ENCODE measurements at regions not wholly inside any gene's neighbourhood (a gene's known extent, or its start where the extent isn't known, plus 50 kb on each side); places are given as distances from the start of the nearest gene placed in this dataset.

DNA sequence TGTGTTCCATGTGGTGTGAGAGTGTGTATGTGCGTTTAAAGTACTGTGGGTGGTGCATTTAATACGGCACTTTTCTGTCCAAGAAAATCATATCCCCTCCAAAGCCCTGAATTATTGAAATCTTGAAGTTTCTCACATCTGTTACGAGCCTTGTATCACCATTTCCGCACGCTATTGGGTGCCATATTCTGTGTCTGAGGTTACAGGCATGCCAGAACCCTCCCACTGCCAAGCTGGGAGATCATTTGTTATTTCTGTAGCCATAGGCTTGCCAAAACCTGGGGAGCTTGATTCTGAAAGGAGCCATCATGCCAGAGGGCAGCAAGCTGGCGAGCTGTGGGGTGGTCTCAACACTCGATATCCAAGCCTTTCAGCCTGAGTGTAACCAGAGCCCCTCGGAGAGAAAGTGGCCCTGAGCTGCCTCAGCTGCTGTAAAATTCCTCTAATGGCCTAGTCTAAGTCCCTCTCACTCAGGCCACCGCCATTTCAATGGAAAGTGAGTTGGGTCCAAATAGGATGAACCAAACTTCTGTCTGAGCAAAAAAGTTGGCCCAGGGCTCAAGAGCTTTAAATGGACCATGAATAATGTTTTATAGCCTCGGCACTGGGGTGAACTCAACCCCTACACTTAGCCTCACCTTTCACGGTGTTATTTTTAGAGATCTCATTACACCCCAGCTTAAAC, 298.4 kb upstream of the DUSP10 start:
- Mint-ChIP-seq H3K36me3 (no peaks in the 10 kb centered on the region), H3K27ac (no peak overlapping the region), H3K9me3 (peaks cover 0 to under 1% (median 0%) of the 10 kb centered on the region in 8 donors), H3K4me1 (no peaks in the 10 kb centered on the region), H3K27me3 (peaks cover 7% of the 10 kb centered on the region in 2 donors), H3K4me3 (no peak overlapping the region)
- Histone ChIP-seq H3K4me1 (ENCODE audit: insufficient read depth, low read length) (no peaks in the 10 kb centered on the region), H3K9me3 (ENCODE audit: control insufficient read depth in 1 of 2, low read length in 2 of 2) (no peaks in the 10 kb centered on the region), H3K4me3 (ENCODE audit: low read length in 2 of 2) (no peak overlapping the region), H3K27me3 (ENCODE audit: insufficient read depth, low read length) (no peaks in the 10 kb centered on the region), H3K27ac (ENCODE audit: low read depth, low read length) (no peak overlapping the region), H3K36me3 (ENCODE audit: insufficient read depth, low read length) (no peaks in the 10 kb centered on the region)
- CTCF ChIA-PET (ENCODE audit: partially characterized antibody), result interaction anchor here (0.9 kb wide), 1 partner anchor 55 kb away, joined by 3 read pairs; no protein-coding TSS in a partner anchor
- DNase-seq, result no peak
- intact Hi-C loops (cut with micrococcal nuclease), result no loop called here
- POLR2A ChIA-PET (ENCODE audit: partially characterized antibody), result no interaction called here

GRCh38 chr1:222038971-222039370, 297.1 kb upstream of the DUSP10 start:
- no peaks in the 10 kb centered on the region for H3K4me1 Mint-ChIP-seq
- no peak overlapping the region for H3K27ac Mint-ChIP-seq
- Histone ChIP-seq H3K36me3 (ENCODE audit: insufficient read depth, low read length) (no peaks in the 10 kb centered on the region), H3K27me3 (ENCODE audit: insufficient read depth, low read length) (no peaks in the 10 kb centered on the region), H3K4me1 (ENCODE audit: insufficient read depth, low read length) (no peaks in the 10 kb centered on the region), H3K9me3 (ENCODE audit: control insufficient read depth in 1 of 2, low read length in 2 of 2) (no peaks in the 10 kb centered on the region), H3K27ac (ENCODE audit: low read depth, low read length) (no peak overlapping the region), H3K4me3 (ENCODE audit: low read length in 2 of 2) (no peak overlapping the region)
- no peak for DNase-seq
- H3K4me3 Mint-ChIP-seq, result no peak overlapping the region
- intact Hi-C loops (cut with micrococcal nuclease), result no loop called here
- peaks cover 0 to 2% (median 0%) of the 10 kb centered on the region in 8 donors for H3K9me3 Mint-ChIP-seq
- H3K27me3 Mint-ChIP-seq, result peaks cover 7 to 12% of the 10 kb centered on the region in 2 donors
- H3K36me3 Mint-ChIP-seq, result no peaks in the 10 kb centered on the region
- CTCF ChIA-PET (ENCODE audit: partially characterized antibody), result no interaction called here
- POLR2A ChIA-PET (ENCODE audit: partially characterized antibody), result no interaction called here

DNA sequence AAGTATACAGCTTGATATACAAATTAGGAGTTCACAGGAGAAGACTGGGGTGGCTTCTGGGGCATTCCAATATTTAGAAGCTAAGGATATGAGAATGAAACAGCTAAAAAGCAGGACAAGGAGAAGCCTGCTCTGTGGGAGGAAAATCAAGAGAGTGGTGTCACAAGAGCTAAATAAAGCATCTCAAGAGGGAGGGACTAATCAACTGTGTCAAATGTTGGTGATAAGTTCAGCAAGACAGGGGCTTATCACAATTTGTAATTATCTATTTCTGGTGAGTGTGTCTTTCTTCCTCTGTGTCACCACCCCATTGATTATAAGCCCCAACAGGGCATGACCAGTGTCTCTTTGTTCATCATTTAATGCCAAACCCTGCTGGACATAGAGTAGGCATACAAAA, 295.8 kb upstream of the DUSP10 start:
- Histone ChIP-seq H3K27ac (ENCODE audit: low read depth, low read length) (no peak overlapping the region), H3K36me3 (ENCODE audit: insufficient read depth, low read length) (no peaks in the 10 kb centered on the region), H3K27me3 (ENCODE audit: insufficient read depth, low read length) (no peaks in the 10 kb centered on the region), H3K4me3 (ENCODE audit: low read length in 2 of 2) (no peak overlapping the region), H3K9me3 (ENCODE audit: control insufficient read depth in 1 of 2, low read length in 2 of 2) (no peaks in the 10 kb centered on the region), H3K4me1 (ENCODE audit: insufficient read depth, low read length) (no peaks in the 10 kb centered on the region)
- ChIA-PET POLR2A (ENCODE audit: partially characterized antibody) (no interaction called here), CTCF (ENCODE audit: partially characterized antibody) (no interaction called here)
- DNase-seq, result no peak
- Mint-ChIP-seq H3K9me3 (peaks cover 0 to 2% (median 0%) of the 10 kb centered on the region in 8 donors), H3K27ac (no peak overlapping the region), H3K36me3 (no peaks in the 10 kb centered on the region), H3K4me1 (no peaks in the 10 kb centered on the region), H3K27me3 (peaks cover 7 to 12% of the 10 kb centered on the region in 2 donors), H3K4me3 (no peak overlapping the region)
- intact Hi-C loops (cut with micrococcal nuclease), result no loop called here

DNA sequence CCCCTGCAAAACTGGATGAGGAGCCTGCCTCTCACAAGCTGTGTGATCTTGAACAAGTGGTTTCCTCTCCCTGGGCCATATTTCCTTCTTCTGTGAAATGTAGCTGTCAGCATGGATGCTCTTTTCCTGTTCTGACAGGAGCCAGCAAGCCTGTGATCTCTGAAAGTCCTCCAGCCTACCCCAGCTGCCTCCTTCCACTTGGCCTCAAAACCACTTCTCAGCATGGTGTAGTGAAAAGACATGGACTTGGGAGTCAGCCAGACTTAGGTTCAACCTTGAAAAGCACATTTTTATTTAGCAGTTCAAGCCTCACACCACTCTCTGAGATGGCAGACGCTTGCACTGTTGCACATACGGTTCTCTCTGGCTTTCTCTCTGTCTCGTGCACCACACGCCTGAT, 292.9 kb upstream of the DUSP10 start:
- no peaks in the 10 kb centered on the region for H3K27me3 ChIP-seq (ENCODE audit: insufficient read depth, low read length)
- Mint-ChIP-seq H3K27me3 (peaks cover 7 to 12% of the 10 kb centered on the region in 2 donors), H3K27ac (no peak overlapping the region), H3K4me3 (no peak overlapping the region), H3K36me3 (no peaks in the 10 kb centered on the region), H3K4me1 (no peaks in the 10 kb centered on the region), H3K9me3 (peaks cover 0 to 2% (median 0%) of the 10 kb centered on the region in 8 donors)
- POLR2A ChIA-PET (ENCODE audit: partially characterized antibody), result no interaction called here
- H3K36me3 ChIP-seq (ENCODE audit: insufficient read depth, low read length), result no peaks in the 10 kb centered on the region
- CTCF ChIA-PET (ENCODE audit: partially characterized antibody), result no interaction called here
- no peak for DNase-seq
- no peak overlapping the region for H3K27ac ChIP-seq (ENCODE audit: low read depth, low read length)
- no peaks in the 10 kb centered on the region for H3K9me3 ChIP-seq (ENCODE audit: control insufficient read depth in 1 of 2, low read length in 2 of 2)
- H3K4me1 ChIP-seq (ENCODE audit: insufficient read depth, low read length), result no peaks in the 10 kb centered on the region
- H3K4me3 ChIP-seq (ENCODE audit: low read length in 2 of 2), result no peak overlapping the region
- intact Hi-C loops (cut with micrococcal nuclease), result no loop called here

- Mint-ChIP-seq H3K9me3 (peaks cover 0 to 2% (median 0%) of the 10 kb centered on the region in 8 donors), H3K4me1 (no peaks in the 10 kb centered on the region), H3K36me3 (no peaks in the 10 kb centered on the region), H3K27ac (no peak overlapping the region), H3K27me3 (peaks cover 10 to 12% of the 10 kb centered on the region in 2 donors), H3K4me3 (no peak overlapping the region)
- Histone ChIP-seq H3K27me3 (ENCODE audit: insufficient read depth, low read length) (no peaks in the 10 kb centered on the region), H3K9me3 (ENCODE audit: control insufficient read depth in 1 of 2, low read length in 2 of 2) (no peaks in the 10 kb centered on the region), H3K4me1 (ENCODE audit: insufficient read depth, low read length) (no peaks in the 10 kb centered on the region), H3K36me3 (ENCODE audit: insufficient read depth, low read length) (no peaks in the 10 kb centered on the region), H3K4me3 (ENCODE audit: low read length in 2 of 2) (no peak overlapping the region), H3K27ac (ENCODE audit: low read depth, low read length) (no peak overlapping the region)
- ChIA-PET CTCF (ENCODE audit: partially characterized antibody) (no interaction called here), POLR2A (ENCODE audit: partially characterized antibody) (no interaction called here)
- no peak for DNase-seq
- intact Hi-C loops (cut with micrococcal nuclease), result no loop called here
These were observed 291.6 kb upstream of the DUSP10 start for GRCh38 chr1:222033450-222033849.

DNA sequence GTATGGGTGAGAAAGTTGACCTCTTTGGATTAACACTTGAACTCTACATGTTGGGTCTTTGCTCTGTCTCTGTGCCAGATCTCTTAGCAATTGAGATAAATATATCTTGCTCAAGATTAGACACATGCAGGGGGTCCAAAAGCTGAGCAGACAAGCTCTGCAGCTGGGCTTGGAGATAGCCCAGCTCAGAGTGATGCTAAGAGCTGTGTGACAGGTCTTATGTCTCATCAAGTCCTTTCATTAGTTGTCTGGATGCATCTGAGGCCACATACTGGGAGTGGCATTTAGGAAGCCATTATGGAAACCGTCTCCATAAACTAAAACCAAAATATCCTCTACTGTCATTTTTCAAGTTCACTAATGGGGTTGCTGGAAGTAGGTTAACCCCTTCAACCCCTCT, 289.4 kb upstream of the DUSP10 start:
- Mint-ChIP-seq H3K4me3 (no peak overlapping the region), H3K4me1 (no peaks in the 10 kb centered on the region), H3K27me3 (peaks cover 6% of the 10 kb centered on the region in 2 donors), H3K27ac (no peak overlapping the region), H3K9me3 (peaks cover 0 to 2% (median 0%) of the 10 kb centered on the region in 8 donors), H3K36me3 (no peaks in the 10 kb centered on the region)
- no peak overlapping the region for H3K4me3 ChIP-seq (ENCODE audit: low read length in 2 of 2)
- H3K4me1 ChIP-seq (ENCODE audit: insufficient read depth, low read length), result no peaks in the 10 kb centered on the region
- intact Hi-C loops (cut with micrococcal nuclease), result no loop called here
- H3K9me3 ChIP-seq (ENCODE audit: control insufficient read depth in 1 of 2, low read length in 2 of 2), result no peaks in the 10 kb centered on the region
- no peak for DNase-seq
- ChIA-PET CTCF (ENCODE audit: partially characterized antibody) (no interaction called here), POLR2A (ENCODE audit: partially characterized antibody) (no interaction called here)
- no peaks in the 10 kb centered on the region for H3K27me3 ChIP-seq (ENCODE audit: insufficient read depth, low read length)
- H3K36me3 ChIP-seq (ENCODE audit: insufficient read depth, low read length), result no peaks in the 10 kb centered on the region
- no peak overlapping the region for H3K27ac ChIP-seq (ENCODE audit: low read depth, low read length)

DNA sequence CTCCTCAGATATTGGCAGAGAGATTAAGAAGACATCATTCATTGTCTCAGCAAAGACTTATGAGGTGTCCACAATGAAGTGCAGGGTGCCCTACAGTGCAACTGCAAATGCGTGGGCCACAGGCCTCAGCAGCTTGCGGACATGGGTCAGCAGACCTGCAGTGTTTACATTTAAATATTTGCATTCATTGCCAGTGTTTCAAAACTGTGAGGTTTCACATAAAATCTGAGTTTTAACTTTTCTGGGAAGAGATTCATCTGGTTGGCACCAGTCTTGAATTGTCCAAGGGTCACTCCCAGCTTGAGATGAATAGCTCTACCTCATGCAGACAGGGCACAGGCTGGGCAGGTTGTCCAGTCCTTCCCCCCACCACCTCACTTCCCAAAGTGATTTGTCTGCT, 286.8 kb upstream of the DUSP10 start:
- ChIA-PET CTCF (ENCODE audit: partially characterized antibody) (no interaction called here), POLR2A (ENCODE audit: partially characterized antibody) (no interaction called here)
- no peaks in the 10 kb centered on the region for H3K9me3 Mint-ChIP-seq
- no peaks in the 10 kb centered on the region for H3K36me3 ChIP-seq (ENCODE audit: insufficient read depth, low read length)
- no peaks in the 10 kb centered on the region for H3K9me3 ChIP-seq (ENCODE audit: control insufficient read depth in 1 of 2, low read length in 2 of 2)
- H3K27me3 ChIP-seq (ENCODE audit: insufficient read depth, low read length), result no peaks in the 10 kb centered on the region
- DNase-seq, result no peak
- H3K4me1 Mint-ChIP-seq, result no peaks in the 10 kb centered on the region
- no peak overlapping the region for H3K27ac Mint-ChIP-seq
- H3K4me1 ChIP-seq (ENCODE audit: insufficient read depth, low read length), result no peaks in the 10 kb centered on the region
- H3K36me3 Mint-ChIP-seq, result no peaks in the 10 kb centered on the region
- intact Hi-C loops (cut with micrococcal nuclease), result no loop called here
- peaks cover 2 to 6% of the 10 kb centered on the region in 2 donors for H3K27me3 Mint-ChIP-seq
- H3K4me3 Mint-ChIP-seq, result no peak overlapping the region
- H3K4me3 ChIP-seq (ENCODE audit: low read length in 2 of 2), result no peak overlapping the region
- no peak overlapping the region for H3K27ac ChIP-seq (ENCODE audit: low read depth, low read length)

- Mint-ChIP-seq H3K27me3 (peaks cover 2 to 6% of the 10 kb centered on the region in 2 donors), H3K36me3 (no peaks in the 10 kb centered on the region), H3K4me1 (no peaks in the 10 kb centered on the region), H3K9me3 (no peaks in the 10 kb centered on the region), H3K27ac (no peak overlapping the region), H3K4me3 (no peak overlapping the region)
- POLR2A ChIA-PET (ENCODE audit: partially characterized antibody), result no interaction called here
- CTCF ChIA-PET (ENCODE audit: partially characterized antibody), result no interaction called here
- Histone ChIP-seq H3K9me3 (ENCODE audit: control insufficient read depth in 1 of 2, low read length in 2 of 2) (no peaks in the 10 kb centered on the region), H3K27ac (ENCODE audit: low read depth, low read length) (no peak overlapping the region), H3K36me3 (ENCODE audit: insufficient read depth, low read length) (no peaks in the 10 kb centered on the region), H3K4me1 (ENCODE audit: insufficient read depth, low read length) (no peaks in the 10 kb centered on the region), H3K27me3 (ENCODE audit: insufficient read depth, low read length) (no peaks in the 10 kb centered on the region), H3K4me3 (ENCODE audit: low read length in 2 of 2) (no peak overlapping the region)
- DNase-seq, result no peak
- intact Hi-C loops (cut with micrococcal nuclease), result no loop called here
These were observed 286.2 kb upstream of the DUSP10 start for GRCh38 chr1:222028116-222028515.
